GM19324 (cell line): ENCODE measurements at regions not wholly inside any gene's neighbourhood (a gene's known extent, or its start where the extent isn't known, plus 50 kb on each side); places are given as distances from the start of the nearest gene placed in this dataset.

ENCODE experiments used
- ATAC-seq: cut with Tn5 transposase; IDR thresholded peaks from one replicate; pipeline ENCODE4 v1.9.1; 2021; ENCODE audit warnings: mild to moderate bottlenecking, moderate library complexity; ENCODE audit not compliant: unreplicated experiment, low FRiP score

DNA sequence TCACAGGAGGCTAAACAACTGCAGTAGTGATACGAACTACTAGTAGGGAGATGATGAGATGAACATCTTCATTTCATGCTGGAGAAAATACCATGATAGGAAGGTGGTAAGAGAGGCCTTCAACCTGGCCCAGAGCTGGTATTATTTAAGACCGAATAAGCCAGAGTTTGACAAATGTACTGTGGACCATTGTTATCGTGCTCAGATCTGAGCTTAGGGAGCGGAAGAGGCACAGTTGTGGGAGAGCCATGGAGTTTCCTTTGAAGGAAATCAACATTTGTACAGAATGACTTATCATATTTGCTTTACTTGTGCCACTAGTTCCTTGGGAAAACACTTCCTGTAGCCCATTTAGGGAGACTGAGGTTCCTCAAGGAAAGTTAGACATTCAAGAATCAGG lies 260.6 kb upstream of the TNP1 start:
- ATAC-seq: no peak

DNA sequence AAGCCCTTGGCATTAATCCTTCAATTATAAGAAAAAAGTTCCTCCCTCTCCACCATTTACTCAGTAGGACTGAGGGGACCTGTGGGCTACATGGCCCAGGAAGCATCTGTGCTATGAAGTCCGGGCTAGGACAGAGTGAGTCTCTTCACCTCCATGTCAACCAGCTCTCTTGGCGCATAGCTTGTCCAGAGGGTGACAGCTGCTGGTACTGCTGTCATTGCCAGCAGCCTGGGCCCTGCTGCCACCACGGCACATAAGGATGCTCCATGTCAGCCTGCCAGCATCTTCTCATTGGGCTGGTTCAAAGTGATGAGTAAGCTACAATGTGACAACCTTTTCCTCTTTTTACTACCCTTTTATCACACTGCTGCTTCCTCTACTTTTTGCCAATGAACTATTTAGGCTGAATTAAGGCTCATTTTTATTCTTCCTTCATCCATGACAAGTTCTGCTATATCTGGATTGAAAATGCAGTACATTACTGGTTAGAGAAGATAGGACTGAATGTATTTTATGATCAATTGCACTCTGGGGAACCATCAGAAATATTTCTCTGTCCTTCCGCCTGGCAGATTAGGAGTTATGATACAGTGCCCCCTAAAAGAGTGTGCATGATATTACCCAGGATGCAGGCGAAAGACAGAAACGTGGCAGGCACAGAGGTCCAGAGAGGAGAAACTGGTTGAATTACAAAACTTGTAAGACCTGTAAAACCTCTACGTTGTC lies 258.9 kb upstream of the TNP1 start:
- no peak for ATAC-seq

DNA sequence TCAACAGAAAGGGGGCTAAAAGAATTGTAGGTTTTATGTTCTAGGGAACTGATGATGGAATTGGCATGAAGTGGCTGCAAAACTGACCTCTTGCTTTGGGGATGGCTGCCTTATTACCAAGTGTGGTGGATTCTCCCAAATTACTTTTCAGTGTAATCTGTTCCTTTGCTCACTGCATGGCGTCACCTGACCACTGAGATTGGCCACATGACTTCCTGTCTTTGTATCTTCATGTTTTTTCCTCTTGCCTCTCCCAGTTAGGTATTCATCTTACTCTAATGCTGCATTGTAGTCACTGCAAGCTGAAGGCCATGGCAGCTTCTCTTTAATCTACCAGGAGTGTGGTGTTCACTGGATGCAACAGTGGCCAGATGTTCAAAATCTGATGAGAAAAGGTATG lies 257.7 kb upstream of the TNP1 start:
- ATAC-seq: no peak

DNA sequence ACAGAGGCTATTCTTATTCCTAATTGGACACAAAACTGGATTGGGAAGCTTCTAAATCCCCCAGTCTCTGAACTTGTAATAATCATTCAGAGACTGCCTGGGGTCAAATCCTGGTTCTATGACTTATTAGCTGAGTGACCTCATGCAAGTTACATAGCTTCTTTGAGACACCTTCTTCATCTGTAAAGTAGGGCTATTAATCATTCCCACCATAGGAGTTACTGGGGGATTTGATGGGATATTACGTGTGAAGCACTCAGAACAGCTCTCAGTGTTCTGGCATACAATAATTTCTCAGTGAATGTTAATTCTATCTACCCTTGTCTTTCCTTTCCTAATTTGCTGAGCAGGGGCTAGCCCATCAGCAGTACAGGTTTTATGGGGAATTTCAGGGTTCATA lies 256.7 kb upstream of the TNP1 start:
- no peak for ATAC-seq

DNA sequence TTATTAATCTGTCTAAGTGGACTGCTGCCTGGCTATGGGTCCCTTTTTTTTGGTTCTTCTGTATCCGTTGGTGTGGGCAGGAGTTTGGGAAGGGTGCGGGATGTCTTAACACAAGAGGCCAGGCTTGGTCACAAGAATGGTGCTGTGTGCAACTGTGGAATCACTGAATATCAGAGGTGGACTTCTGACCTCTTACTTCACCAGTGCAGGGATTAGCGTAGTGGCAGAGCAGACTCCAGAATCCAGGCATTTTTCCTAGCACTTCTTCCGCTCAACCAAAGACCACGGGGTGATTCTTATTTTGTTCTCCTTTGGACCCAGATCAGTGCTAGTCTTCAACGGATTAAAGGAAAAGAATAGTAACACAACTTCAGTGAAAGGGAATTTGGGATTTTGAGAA lies 254.3 kb upstream of the TNP1 start:
- ATAC-seq: no peak

DNA sequence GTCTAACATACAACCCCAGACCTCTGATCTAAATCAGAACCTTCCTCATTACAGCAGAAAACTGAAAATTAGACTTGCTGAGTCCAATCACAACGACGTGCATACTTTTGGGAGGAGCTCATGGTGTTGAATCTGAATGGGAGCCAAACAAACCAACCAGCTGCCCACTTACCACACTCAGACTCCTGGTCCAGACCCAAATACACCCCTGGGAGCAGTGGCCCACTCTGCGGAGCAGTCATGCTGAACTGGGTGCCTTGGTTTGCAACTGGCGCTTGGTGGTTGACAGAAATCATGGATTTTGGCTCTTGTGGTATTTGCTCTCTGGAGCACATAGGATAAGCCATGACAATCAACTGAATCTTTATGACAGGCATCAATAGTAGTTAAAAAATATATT lies 253.6 kb upstream of the TNP1 start:
- ATAC-seq: no peak

DNA sequence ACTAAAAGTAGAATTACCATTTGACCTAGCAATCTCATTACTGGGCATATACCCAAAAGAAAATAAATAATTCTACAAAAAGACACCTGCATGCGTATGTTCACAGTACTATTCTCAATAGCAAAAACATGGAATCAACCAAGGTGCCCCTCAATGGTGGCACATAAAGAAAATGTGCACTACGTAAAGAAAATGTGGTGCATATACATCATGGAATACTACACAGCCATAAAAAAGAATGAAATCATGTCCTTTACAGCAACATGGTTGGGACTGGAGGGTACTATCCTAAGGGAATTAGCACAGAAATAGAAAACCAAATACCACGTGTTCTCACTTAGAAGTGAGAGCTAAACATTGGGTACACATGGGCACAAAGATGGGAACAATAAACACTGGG lies 250.7 kb upstream of the TNP1 start:
- ATAC-seq: no peak

DNA sequence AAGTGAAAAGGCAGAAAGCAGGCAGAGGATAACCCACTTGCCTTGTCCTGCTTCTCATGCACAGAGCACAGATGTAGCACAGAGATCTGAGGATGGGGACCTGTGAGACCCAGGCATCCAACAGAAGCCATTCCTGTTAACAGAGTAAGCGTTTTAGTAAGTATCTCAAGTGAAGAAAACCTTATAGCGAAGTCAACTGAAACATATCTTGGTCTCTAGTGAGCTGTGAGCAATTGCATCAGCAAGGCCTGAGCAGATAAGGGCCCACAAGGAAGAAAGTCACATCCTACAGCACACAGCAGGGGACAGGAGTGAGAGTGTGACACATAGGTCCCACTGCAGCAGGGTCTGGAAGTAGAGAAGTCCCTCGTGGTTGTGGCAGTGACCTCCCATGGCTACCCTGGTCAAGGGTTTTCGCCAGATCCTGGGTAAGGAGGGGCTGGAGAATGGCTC lies 248.7 kb upstream of the TNP1 start:
- ATAC-seq: no peak

DNA sequence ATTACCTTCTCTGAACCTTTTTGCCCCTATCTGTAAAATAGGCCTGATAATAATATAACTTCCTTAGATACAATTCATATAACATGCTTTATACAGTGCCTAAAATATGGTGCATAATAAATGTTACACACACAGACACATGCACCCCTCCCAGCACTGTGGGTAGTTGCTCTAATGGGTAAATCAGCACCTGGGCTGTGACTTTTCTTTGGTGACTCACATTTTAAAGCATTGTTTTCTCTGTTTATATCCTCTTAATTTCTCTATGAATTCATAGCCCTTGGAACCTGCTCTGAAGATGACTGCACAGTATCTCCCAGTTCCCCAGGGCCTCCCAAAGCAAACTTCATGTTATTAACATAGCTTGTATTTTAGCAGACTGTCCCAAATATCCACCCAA lies 248.2 kb upstream of the TNP1 start:
- no peak for ATAC-seq

DNA sequence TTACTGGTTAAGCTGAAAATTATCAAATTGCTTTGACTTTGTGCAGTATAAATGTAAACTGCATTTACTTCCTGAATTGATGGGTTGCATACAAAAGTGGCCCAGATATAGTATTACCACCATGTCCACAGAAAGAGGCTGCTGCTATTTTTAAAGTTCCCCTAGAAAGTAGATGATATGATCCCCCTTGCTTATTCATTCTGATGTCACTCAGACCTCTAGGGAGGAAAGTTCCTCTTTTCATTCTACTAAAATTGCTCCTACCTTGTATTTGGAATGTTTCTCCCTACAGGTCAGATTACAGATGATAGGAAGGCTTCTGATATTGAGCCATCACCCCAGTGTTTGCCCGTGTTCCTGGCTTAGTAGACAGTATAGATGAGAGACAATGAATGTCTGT lies 247.6 kb upstream of the TNP1 start:
- no peak for ATAC-seq

DNA sequence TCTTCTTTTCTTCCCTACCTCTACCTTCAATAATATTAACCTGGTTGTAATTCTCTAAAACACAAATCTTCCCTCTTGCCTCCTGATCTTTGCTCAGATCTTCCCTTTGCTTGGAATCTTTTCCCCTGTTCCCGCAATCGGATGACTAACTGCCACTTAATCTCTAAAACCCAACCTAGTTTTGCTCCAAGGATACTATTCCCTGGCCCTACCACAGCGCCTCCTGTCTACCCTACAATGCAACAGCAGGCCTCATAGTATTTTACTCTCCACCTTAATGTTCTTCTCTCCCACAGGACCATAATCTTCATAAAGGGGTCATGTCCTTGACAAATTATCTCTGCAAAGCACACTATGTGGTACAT lies 246.8 kb upstream of the TNP1 start:
- no peak for ATAC-seq

DNA sequence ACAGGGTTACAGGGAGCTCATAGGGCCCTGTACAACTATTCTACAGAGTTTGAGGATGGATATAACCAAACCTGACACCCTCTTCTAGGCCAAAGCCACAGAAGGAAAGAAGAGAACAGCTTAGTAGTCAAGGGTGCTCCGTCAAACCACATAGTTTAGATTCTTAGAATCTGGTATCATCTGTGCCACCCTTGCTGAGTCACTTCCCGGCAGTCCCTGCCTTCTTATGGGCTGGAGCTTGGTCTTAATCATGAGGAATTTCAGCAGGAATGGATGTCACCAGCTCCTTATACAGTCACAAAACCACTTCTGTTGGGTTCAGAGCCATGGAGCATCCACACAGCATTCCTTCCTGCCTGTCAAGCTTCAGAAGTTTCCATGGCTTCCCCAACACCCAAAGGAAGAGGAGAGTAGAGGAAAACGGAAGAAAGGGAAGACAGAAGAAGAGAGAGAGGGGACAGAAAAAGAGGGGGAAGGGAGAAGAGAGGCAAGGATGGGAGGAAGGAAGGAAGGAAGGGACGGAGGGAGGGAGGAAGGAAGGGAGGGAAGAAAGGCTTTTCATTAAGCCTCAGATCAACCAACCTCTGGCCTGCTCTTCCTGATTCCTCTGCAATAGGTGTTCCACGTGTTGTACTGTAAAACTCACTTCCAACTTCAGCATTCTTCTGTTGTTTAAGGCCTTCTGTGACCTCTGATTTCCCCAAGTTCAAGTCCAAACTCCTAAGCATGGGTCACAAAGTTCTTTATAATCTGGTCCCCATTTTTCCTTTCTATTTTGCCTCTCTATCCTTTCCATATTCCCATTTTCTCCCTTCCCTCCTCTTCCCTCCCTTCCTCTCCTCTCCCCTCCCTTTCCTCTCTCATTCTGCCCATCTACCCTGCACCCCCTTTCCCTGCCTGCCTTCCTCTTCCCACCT lies 246.1 kb upstream of the TNP1 start:
- ATAC-seq: no peak

DNA sequence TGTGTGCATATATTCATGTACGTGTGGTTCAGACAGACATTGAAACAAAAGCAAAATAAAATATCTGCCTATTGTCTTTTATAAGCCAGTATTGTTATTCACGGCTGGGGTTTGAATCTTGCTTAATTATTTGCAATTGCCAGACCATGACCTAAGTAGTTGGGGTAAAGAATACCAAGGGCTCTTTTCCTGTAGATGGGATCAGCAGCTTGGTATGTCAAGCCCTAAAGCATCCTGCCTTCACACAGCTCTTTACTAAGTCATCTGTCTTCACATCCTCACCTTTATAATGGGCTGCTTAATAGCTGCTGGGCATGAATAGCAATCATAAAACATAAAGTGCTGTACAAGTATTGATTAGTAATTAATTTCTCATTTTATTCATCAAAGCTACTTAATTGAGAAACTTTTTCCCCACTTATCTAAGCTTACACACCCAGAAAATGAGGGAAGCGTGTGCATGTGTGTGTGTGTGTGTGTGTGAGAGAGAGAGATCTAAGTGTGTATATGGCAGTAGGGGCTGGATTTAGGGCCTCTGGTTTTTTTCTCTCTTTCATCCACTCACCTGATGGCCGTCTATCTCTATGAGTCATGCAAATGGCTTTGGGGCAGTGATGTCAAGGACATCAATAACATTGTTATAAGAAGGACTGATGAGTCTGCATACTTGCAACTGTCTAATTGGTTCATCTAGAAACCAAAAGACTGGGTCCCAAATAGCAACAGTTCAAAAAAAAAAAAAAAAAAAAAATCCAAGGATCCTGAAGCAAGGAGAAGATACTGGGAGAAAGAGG lies 244.1 kb upstream of the TNP1 start:
- ATAC-seq: no peak

DNA sequence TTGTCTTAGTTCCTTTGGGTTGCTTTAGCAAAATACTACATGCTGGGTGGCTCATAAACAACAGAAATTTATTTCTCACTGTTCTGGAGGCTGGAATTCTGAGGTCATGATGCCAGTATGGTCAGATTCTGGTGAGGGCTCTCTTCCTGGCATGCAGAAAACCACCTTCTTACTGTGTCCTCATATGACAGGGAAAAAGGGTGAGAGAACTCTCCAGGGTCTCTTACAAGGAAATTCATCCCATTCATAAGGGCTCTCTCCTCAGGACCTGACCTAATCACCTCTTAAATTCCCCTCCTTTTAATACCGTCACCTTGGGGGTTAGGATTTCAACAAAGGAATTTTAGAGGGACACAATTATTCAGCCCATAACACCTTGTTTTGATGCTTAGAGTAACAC lies 243.1 kb upstream of the TNP1 start:
- ATAC-seq: no peak

DNA sequence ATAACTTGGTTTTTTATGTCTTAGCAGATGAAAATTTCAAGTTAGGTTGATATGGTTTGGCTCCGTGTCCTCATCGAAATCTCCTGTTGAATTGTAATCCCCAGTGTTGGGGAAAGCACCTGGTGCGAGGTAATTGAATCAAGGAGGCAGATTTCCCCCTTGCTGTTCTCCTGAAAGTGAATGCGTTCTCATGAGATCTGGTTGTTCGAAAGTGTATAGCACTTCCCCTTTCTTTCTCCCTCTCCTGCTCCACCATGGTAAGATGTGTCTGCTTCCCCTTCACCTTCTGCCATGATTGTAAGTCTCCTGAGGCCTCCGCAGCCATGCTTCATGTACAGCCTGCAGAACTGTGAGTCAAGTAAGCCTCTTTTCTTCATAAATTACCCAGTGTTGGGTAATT lies 242.1 kb upstream of the TNP1 start:
- no peak for ATAC-seq

DNA sequence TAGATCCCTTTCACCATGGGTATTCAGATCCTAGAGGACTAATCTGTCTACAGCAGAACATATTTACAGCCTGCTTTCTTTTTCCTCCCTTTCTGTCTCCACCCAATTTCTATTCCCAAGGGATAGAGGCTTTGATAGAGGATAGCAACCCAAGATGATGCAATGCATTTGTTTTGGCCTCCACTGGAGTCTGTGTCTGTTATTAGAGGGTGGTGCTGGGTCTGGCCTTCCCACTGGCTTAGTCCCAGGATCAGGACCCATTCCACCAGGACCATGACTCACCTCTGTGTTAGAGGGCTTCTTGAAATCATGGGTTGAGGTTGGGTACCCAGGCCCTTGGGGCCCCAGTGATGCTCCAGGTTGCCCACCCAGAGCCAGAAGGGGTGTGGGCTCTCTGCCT lies 239.7 kb upstream of the TNP1 start:
- no peak for ATAC-seq

DNA sequence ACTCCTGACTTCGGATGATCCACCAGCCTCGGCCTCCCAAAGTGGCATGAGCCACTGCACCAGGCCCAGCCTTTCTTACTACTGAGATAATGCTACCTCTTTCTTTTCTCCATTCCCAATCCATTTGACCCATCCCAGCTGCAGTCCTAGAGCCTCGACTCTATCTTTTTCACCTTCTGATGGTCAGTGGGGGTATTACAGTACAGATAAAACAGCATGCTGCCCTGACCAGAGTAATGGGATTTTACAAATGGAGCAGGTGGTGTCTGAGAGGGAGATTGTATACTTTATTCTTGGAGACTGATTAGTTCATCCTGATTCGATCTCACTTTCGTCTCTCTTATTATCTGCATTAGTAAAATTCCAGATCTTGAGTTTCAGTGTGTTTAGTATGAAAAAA lies 238.6 kb upstream of the TNP1 start:
- ATAC-seq: no peak

DNA sequence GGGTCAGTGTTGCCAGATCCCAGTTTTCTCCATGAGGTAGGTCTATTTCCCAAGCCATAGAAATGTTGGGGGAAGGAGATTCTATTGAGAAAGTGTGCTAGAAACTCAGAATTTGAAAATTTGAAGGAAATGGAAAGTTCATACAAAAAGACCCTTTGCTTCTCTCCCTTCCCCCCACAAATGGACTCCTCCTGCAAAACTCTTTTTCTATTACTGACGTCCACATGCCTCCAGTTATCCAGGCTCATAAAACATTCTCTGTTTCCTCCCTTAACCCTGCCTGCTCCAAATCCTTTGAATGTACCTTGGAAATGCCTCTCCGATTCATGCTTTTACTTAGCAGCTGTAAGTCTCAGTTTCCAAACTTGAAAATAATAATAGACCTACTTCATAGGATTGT lies 237.5 kb upstream of the TNP1 start:
- no peak for ATAC-seq

DNA sequence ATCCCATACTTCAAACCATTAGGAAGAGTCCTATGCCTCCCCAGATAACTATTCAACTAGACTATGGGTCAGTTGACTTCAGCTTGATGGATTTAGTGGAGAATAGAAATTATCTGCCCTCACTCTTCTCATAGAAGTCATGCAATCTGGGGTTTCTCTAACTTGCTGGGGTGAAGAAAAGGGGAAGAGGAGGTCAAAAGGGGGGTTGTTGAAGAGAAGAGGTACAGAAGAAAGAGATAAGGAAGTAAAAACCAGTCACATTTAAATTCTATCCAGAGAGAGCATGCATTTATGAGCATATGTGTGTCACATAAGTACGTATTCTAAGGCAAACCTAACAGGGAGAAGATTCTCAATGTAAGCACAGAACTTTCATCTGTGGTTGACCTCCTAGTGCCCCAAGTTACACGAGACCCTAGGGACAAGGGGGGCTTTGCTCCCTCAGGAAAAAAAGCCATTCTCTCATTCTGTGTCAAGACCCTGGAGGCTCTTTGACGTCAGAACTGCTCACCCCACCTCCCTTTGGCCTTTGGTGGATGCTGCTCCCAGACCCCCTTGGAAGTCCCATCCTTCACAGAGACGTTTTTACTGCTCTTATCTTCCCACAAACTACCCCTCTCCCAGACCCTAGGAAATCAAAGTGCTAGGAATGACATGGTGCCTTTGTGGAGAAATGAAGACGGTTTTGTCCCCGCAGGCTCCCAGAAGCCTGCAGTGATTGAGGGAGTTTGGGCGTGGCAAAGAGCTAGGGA lies 236.8 kb upstream of the TNP1 start:
- ATAC-seq: no peak

DNA sequence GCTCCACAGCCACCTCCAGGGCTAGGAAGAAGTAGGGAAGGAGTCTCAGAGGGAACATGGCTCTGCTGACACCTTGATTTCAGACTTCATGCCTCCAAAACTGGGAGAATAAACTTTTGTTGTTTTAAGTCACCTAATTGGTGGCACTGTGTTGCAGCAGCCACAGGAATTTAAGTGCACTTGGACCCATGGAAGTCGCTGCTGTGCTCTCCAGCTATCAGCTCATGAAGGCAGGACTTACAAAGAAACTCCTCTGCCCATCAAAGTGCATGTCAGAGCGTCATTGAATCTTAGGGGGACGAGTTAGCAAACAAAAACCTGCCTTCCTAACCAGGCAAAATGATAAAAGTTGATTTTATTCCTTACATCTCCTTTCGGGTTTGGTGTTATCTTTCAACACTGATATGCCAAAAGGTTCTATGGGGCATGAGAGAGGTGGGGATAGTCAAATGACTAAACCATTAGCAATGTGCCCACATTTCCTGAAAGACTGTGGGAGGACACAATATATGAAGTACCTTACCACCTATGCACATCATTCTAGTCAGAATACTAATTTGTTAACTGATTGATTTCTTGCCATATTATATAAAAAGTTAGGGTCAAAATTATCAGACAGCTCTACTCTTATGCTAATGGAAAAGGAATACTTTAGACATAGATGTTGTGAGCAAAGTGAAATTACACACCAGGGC lies 235.8 kb upstream of the TNP1 start:
- ATAC-seq: no peak
